Mesenchymal stem cell (in vitro differentiated cells and primary cell): ENCODE measurements at regions not wholly inside any gene's neighbourhood (a gene's known extent, or its start where the extent isn't known, plus 50 kb on each side); places are given as distances from the start of the nearest gene placed in this dataset.

Experiments used
- DNase-seq: peaks from one replicate; pipeline ENCODE4 v3.0.0-alpha.2; 2013
- H2AFZ ChIP-seq: one replicate; pipeline ENCODE4 v1.6.1; 2013; ENCODE audit warnings: low read depth, mild to moderate bottlenecking, control low read depth, inconsistent platforms, low read length, moderate library complexity
- H2AK5ac ChIP-seq: 2 replicates; pipeline ENCODE4 v1.6.1; 2013; ENCODE audit warnings: low read length, moderate library complexity, mild to moderate bottlenecking, inconsistent platforms; ENCODE audit not compliant: severe bottlenecking
- H2BK120ac ChIP-seq: one replicate; pipeline ENCODE4 v1.6.1; 2013; ENCODE audit warnings: low read depth, mild to moderate bottlenecking, inconsistent platforms, low read length, moderate library complexity
- H2BK12ac ChIP-seq, 2 experiments: one replicate each; pipeline ENCODE4 v1.6.1; 2013; ENCODE audit warnings: inconsistent platforms in 2 of 2, low read length in 2 of 2, mild to moderate bottlenecking in 2 of 2, moderate library complexity in 2 of 2, control low read depth in 1 of 2
- H2BK15ac ChIP-seq: one replicate; pipeline ENCODE4 v1.6.1; 2013; ENCODE audit warnings: mild to moderate bottlenecking, low read depth, inconsistent platforms; ENCODE audit not compliant: poor library complexity, severe bottlenecking
- H2BK5ac ChIP-seq: 2 replicates; pipeline ENCODE4 v1.6.1; 2013; ENCODE audit warnings: low read depth, mild to moderate bottlenecking, low read length, control low read depth, inconsistent platforms; ENCODE audit not compliant: poor library complexity, severe bottlenecking
- H3K14ac ChIP-seq, 2 experiments: one replicate each; pipeline ENCODE4 v1.6.1; 2013; ENCODE audit warnings: inconsistent platforms in 2 of 2, low read length in 2 of 2, control low read depth in 1 of 2, mild to moderate bottlenecking in 1 of 2, moderate library complexity in 1 of 2
- H3K18ac ChIP-seq, 2 experiments: one replicate each; pipeline ENCODE4 v1.6.1; 2013; ENCODE audit warnings: inconsistent platforms in 2 of 2, low read length in 2 of 2, control low read depth in 1 of 2, low read depth in 1 of 2, mild to moderate bottlenecking in 1 of 2
- H3K23ac ChIP-seq, 2 experiments: one replicate each; pipeline ENCODE4 v1.6.1; 2013; ENCODE audit warnings: inconsistent platforms in 2 of 2, low read length in 2 of 2, mild to moderate bottlenecking in 2 of 2, moderate library complexity in 2 of 2, control low read depth in 1 of 2
- H3K27ac ChIP-seq: 2 replicates; pipeline ENCODE4 v1.5.1; 2013; ENCODE audit warnings: mild to moderate bottlenecking, moderate library complexity, low read length, control low read depth, inconsistent platforms; ENCODE audit not compliant: poor library complexity, severe bottlenecking
- H3K27me3 ChIP-seq, 2 experiments: 2 replicates each; pipeline versions ENCODE4 v1.6.1 to v1.7.0; 2013; ENCODE audit warnings: low read length in 2 of 2, mild to moderate bottlenecking in 2 of 2, moderate library complexity in 2 of 2, control low read depth in 1 of 2, inconsistent platforms in 1 of 2; ENCODE audit not compliant: control insufficient read depth in 1 of 2, insufficient read depth in 1 of 2
- H3K36me3 ChIP-seq, 2 experiments: 2 replicates each; pipeline versions ENCODE4 v1.6.1 to v1.7.0; 2013; ENCODE audit warnings: low read length in 2 of 2, control low read depth in 1 of 2, inconsistent platforms in 1 of 2, low read depth in 1 of 2, mild to moderate bottlenecking in 1 of 2; ENCODE audit not compliant: insufficient read depth in 2 of 2, control insufficient read depth in 1 of 2
- H3K4ac ChIP-seq, 2 experiments: one replicate each; pipeline ENCODE4 v1.6.1; 2013; ENCODE audit warnings: inconsistent platforms in 2 of 2, low read length in 2 of 2, mild to moderate bottlenecking in 2 of 2, moderate library complexity in 2 of 2, control low read depth in 1 of 2, low read depth in 1 of 2
- H3K4me1 ChIP-seq: 2 replicates; pipeline ENCODE4 v1.6.1; 2013; ENCODE audit warnings: low read depth, low read length, control low read depth; ENCODE audit not compliant: control insufficient read depth, insufficient read depth
- H3K4me2 ChIP-seq: 2 replicates; pipeline ENCODE4 v1.6.1; 2013; ENCODE audit warnings: low read length, mild to moderate bottlenecking, inconsistent platforms; ENCODE audit not compliant: poor library complexity, severe bottlenecking
- H3K4me3 ChIP-seq, 2 experiments: 2 replicates each; pipeline versions ENCODE4 v1.5.1 to v1.7.0; 2013; ENCODE audit warnings: low read length in 2 of 2, mild to moderate bottlenecking in 2 of 2, control low read depth in 1 of 2, low read depth in 1 of 2; ENCODE audit not compliant: insufficient read depth in 1 of 2
- H3K79me1 ChIP-seq: replicated peaks from 2 replicates; pipeline ENCODE4 v1.6.1; 2013; ENCODE audit warnings: mild to moderate bottlenecking, control low read depth, low read length, inconsistent platforms; ENCODE audit not compliant: poor library complexity, severe bottlenecking
- H3K9ac ChIP-seq: 2 replicates; pipeline ENCODE4 v1.7.0; 2013; ENCODE audit warnings: mild to moderate bottlenecking, low read length, moderate library complexity
- H3K9me3 ChIP-seq: 2 replicates; pipeline ENCODE4 v1.7.0; 2013; ENCODE audit warnings: mild to moderate bottlenecking, low read length; ENCODE audit not compliant: control insufficient read depth
- H4K8ac ChIP-seq: one replicate; pipeline ENCODE4 v1.6.1; 2013; ENCODE audit warnings: inconsistent platforms, mild to moderate bottlenecking, low read length, moderate library complexity
- H4K91ac ChIP-seq: one replicate; pipeline ENCODE4 v1.6.1; 2013; ENCODE audit warnings: mild to moderate bottlenecking, low read length, inconsistent platforms
- WGBS: methylation state at CpG from one replicate; pipeline ENCODE4 v1.1.7; 2013; ENCODE audit warnings: mixed read lengths; 5-methylcytosine and 5-hydroxymethylcytosine counted together

- no peaks in the 10 kb centered on the region for H3K9me3 ChIP-seq
- H3K23ac ChIP-seq: no peak overlapping the region
- H3K4me1 ChIP-seq: no peaks in the 10 kb centered on the region
- H3K18ac ChIP-seq: no peak overlapping the region
- H2BK5ac ChIP-seq: no peak overlapping the region
- H2BK120ac ChIP-seq: no peak overlapping the region
- no peak overlapping the region for H4K91ac ChIP-seq
- H3K27me3 ChIP-seq: no peaks in the 10 kb centered on the region
- H4K8ac ChIP-seq: no peak overlapping the region
- H2BK15ac ChIP-seq: no peak overlapping the region
- H2AFZ ChIP-seq: no peak overlapping the region
- WGBS: 66% methylated on average over 5 of the region's 5 CpGs
- no peak overlapping the region for H3K4me2 ChIP-seq
- H2BK12ac ChIP-seq: peak overlapping the region in 1 of 2 experiments; percentile 25
- DNase-seq: peak; percentile 33
- H3K4me3 ChIP-seq: no peak overlapping the region
- H3K27ac ChIP-seq: no peak overlapping the region
- H3K14ac ChIP-seq: no peak overlapping the region
- H2AK5ac ChIP-seq: no peak overlapping the region
- H3K9ac ChIP-seq: no peak overlapping the region
- no peaks in the 10 kb centered on the region for H3K79me1 ChIP-seq
- no peak overlapping the region for H3K4ac ChIP-seq
- H3K36me3 ChIP-seq: no peaks in the 10 kb centered on the region
Observed at GRCh38 chr13:79225487-79226232, 180.4 kb downstream of the RBM26 start.

DNA sequence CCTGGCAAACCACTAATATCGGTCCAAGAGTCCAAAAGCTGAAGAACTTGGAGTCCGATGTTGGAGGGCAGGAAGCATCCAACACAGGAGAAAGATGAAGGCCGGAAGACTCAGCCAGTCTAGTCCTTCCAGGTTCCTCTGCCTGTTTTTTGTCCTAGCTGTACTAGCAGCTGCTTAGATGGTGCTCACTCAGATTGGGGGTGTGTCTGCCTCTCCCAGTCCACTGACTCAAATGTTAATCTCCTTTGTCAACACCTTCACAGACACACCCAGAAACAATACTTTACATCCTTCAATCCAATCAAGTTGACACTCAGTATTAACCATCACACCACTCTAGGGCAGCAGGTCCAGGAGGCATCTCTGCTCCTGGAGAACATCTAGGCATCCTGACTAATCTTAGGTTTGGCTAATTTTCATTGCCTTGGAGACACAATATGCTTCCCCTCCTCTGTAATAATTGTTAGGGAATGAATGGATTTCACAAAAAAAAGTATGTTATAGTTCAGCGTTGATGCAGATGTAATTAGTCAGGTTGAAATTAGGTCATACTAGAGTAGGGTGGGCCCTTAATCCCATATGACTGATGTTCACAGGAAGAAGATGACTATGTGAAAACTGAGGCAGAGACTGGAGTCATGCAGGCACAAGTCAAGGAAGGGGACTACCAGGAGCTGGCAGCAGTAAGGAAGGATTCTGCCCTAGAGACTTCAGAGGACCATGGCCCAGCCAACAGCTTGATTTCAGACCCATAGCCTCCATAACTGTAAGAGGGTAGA is 183.4 kb downstream of the RBM26 start:
- no peak overlapping the region for H3K4me3 ChIP-seq
- no peaks in the 10 kb centered on the region for H3K79me1 ChIP-seq
- no peak overlapping the region for H3K18ac ChIP-seq
- H2BK5ac ChIP-seq: no peak overlapping the region
- WGBS: 91% methylated on average over 4 of the region's 4 CpGs
- no peak overlapping the region for H3K23ac ChIP-seq
- no peak overlapping the region for H3K14ac ChIP-seq
- H2BK15ac ChIP-seq: no peak overlapping the region
- DNase-seq: no peak
- no peak overlapping the region for H2AK5ac ChIP-seq
- H2AFZ ChIP-seq: no peak overlapping the region
- no peaks in the 10 kb centered on the region for H3K27me3 ChIP-seq
- no peak overlapping the region for H4K91ac ChIP-seq
- no peak overlapping the region for H2BK120ac ChIP-seq
- H3K4me1 ChIP-seq: no peaks in the 10 kb centered on the region
- H3K4me2 ChIP-seq: no peak overlapping the region
- no peaks in the 10 kb centered on the region for H3K9me3 ChIP-seq
- H3K9ac ChIP-seq: no peak overlapping the region
- H2BK12ac ChIP-seq: no peak overlapping the region
- H3K27ac ChIP-seq: no peak overlapping the region
- H3K36me3 ChIP-seq: no peaks in the 10 kb centered on the region
- H3K4ac ChIP-seq: no peak overlapping the region
- no peak overlapping the region for H4K8ac ChIP-seq

- no peaks in the 10 kb centered on the region for H3K9me3 ChIP-seq
- H3K4me2 ChIP-seq: no peak overlapping the region
- no peak overlapping the region for H3K23ac ChIP-seq
- no peaks in the 10 kb centered on the region for H3K36me3 ChIP-seq
- H3K14ac ChIP-seq: no peak overlapping the region
- H3K27ac ChIP-seq: no peak overlapping the region
- no peaks in the 10 kb centered on the region for H3K79me1 ChIP-seq
- no peak overlapping the region for H2AK5ac ChIP-seq
- no peak overlapping the region for H3K18ac ChIP-seq
- H3K4me3 ChIP-seq: no peak overlapping the region
- no peaks in the 10 kb centered on the region for H3K4me1 ChIP-seq
- DNase-seq: no peak
- no peak overlapping the region for H2AFZ ChIP-seq
- H4K8ac ChIP-seq: no peak overlapping the region
- H2BK12ac ChIP-seq: no peak overlapping the region
- H2BK120ac ChIP-seq: no peak overlapping the region
- no peak overlapping the region for H3K9ac ChIP-seq
- 88% methylated on average over 9 of the region's 10 CpGs for WGBS
- no peak overlapping the region for H4K91ac ChIP-seq
- no peaks in the 10 kb centered on the region for H3K27me3 ChIP-seq
- H2BK5ac ChIP-seq: no peak overlapping the region
- H3K4ac ChIP-seq: no peak overlapping the region
- H2BK15ac ChIP-seq: no peak overlapping the region
Observed at GRCh38 chr13:79212064-79212619, 193.9 kb downstream of the RBM26 start.

DNA sequence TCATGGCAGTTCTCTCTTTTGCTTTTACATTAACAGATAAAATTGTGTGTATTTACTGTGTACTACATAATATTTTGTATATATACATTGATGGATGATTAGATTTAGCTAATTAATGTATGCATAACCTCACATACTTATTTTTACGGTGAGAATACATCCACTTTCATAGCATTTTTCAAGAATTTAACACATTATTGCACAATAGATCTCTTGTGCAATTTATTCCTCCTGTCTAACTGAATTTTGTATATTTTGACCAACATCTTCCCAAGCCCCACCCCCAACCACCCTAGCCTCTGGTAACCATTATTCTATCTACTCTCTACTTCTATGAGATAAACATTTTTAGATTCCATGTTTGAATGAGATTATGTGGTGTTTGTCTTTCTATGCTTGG is 194.7 kb downstream of the RBM26 start:
- Histone ChIP-seq H3K36me3 (no peaks in the 10 kb centered on the region), H4K8ac (no peak overlapping the region), H3K18ac (no peak overlapping the region), H3K4ac (no peak overlapping the region), H3K4me2 (no peak overlapping the region), H3K4me1 (no peaks in the 10 kb centered on the region), H3K4me3 (no peak overlapping the region), H2BK120ac (no peak overlapping the region), H2BK5ac (no peak overlapping the region), H2BK12ac (no peak overlapping the region), H3K27me3 (no peaks in the 10 kb centered on the region), H3K79me1 (no peaks in the 10 kb centered on the region), H4K91ac (no peak overlapping the region), H3K27ac (no peak overlapping the region), H3K9me3 (no peaks in the 10 kb centered on the region), H3K23ac (no peak overlapping the region), H2BK15ac (no peak overlapping the region), H3K9ac (no peak overlapping the region), H2AFZ (no peak overlapping the region), H2AK5ac (no peak overlapping the region), H3K14ac (no peak overlapping the region)
- 96% methylated on average over 1 of the region's 1 CpG for WGBS
- DNase-seq: no peak
